ENCODE measurements at regions not wholly inside any gene's neighbourhood (a gene's known extent, or its start where the extent isn't known, plus 50 kb on each side); places are given as distances from the start of the nearest gene placed in this dataset.

- TF ChIP-seq FOXA1 (IDR thresholded peaks at IDR 0.05) (no peak), LEF1 (IDR thresholded peaks at IDR 0.05; ENCODE audit: borderline replicate concordance) (no peak), SP1 (IDR thresholded peaks at IDR 0.05) (no peak), HDGF (IDR thresholded peaks at IDR 0.05; ENCODE audit: borderline replicate concordance) (no peak), SUZ12 (IDR thresholded peaks at IDR 0.05) (no peak), L3MBTL2 (conservative IDR thresholded peaks at IDR 0.05) (no peak), PKNOX1 (IDR thresholded peaks at IDR 0.05) (no peak), FOXK2 (IDR thresholded peaks at IDR 0.05) (no peak), TARDBP (IDR thresholded peaks at IDR 0.05) (no peak), ELF4 (IDR thresholded peaks at IDR 0.05) (no peak), ZNF384 (IDR thresholded peaks at IDR 0.05) (no peak), CTBP1 (IDR thresholded peaks at IDR 0.05; ENCODE audit: borderline replicate concordance) (no peak), FOXM1 (IDR thresholded peaks at IDR 0.05; ENCODE audit: borderline replicate concordance) (no peak), ARNT (IDR thresholded peaks at IDR 0.05) (no peak)
Measured at GRCh38 chr7:13692548-13692947, 296.9 kb downstream of the ETV1 start.

Data from HEK293T (cell line).